ENCODE measurements at regions not wholly inside any gene's neighbourhood (a gene's known extent, or its start where the extent isn't known, plus 50 kb on each side); places are given as distances from the start of the nearest gene placed in this dataset.

DNA sequence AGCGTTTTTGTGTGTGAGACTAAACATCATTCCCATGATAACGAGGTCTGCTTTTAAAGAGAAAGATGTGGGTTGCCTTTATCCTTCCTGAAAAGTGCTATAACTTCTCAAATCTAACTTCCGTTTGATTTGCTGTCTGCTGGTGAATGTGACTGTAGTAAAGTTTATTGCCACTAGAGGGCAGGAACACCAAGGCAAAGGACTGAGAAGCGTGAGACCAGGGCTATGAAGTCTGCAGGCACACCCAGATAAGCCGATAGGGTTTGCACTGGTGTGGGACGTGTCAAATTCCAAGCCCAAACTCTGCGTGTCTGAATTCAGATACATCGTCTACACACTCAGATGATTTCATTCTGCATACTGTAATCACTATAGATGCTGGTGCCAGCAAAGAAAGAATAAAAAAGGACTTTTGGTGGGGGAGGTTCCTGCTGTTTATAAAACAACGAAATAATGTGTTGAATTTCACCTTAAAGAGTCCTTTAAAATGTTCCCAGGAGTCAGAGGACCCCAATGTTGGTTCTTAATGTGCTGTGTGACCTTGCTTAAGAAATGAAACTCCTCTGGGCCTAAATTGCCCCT lies 87.2 kb downstream of the PTTG1 start:
- DNase-seq: peak; percentile 49 to 73

GRCh38 chr5:160511280-160511929 lies 89.8 kb downstream of the PTTG1 start:
- no peak for DNase-seq
